HG03060 (cell line): ENCODE measurements at regions not wholly inside any gene's neighbourhood (a gene's known extent, or its start where the extent isn't known, plus 50 kb on each side); places are given as distances from the start of the nearest gene placed in this dataset.

Experiments
- ATAC-seq: cut with Tn5 transposase; IDR thresholded peaks from one replicate; pipeline ENCODE4 v1.9.1; 2021; ENCODE audit warnings: low read depth, moderate number of reproducible peaks; ENCODE audit not compliant: unreplicated experiment

GRCh38 chr13:79767126-79767525 lies 286.2 kb downstream of the NDFIP2 start:
- no peak for ATAC-seq

- no peak for ATAC-seq
These were observed 284.4 kb downstream of the NDFIP2 start for GRCh38 chr13:79765331-79765730.

- ATAC-seq, result no peak
These were observed 269.1 kb downstream of the NDFIP2 start for GRCh38 chr13:79749984-79750551.

DNA sequence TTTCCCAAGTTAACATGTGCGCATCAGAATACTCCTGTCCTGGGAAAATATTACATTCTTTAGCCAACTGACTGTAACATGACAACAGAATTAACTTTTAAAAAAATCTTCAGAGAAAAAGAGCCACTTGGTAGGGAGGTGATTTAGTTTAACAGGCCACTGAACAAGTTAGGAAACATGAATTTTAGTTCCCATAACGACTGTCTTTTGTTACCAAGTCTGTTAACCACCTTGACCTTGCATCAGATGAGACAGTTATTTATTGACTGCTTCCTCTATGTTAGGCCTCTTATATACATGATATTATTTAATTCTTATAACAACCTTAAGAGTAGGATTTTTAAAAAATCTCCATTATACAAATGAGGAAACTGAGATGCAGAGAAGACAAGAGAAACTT lies 268.6 kb downstream of the NDFIP2 start:
- ATAC-seq, result no peak

DNA sequence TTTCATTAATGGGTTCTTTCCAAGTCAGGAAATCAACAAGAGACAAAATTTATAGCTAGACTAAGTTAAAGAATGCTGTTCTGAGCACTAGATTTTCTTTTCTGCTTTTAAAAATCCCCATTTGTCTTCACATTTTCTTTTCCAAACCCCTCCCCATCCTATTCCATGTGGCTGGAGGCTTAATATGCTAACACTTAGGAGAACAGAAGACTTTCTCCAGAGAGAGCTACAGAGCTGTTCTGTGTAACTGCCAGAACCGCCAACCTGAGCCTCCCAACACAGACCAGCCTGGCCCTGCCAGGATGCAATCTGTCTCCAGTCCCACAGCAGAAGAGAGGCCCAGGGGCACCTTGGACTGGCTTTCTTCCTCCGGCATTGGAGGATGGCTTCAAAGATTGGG lies 264.1 kb downstream of the NDFIP2 start:
- ATAC-seq, result no peak

DNA sequence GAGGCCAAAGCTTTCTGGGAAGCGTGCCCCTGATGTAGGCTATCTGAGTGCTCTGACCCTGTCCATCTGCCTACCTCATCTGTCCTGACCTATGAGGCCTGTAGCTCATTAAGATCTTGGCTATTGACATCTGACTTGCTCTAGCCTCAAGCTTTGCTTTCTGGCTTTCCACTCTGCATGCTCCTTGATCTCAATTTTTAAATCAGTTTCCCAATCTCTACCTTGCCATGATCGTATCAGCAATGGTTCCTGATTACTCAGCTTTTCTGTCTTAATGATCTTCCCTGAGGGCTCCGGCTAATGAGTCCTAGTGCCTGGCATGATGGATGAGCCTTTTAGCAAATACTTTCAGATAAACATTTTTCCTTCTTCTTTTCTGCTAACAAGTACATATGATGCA lies 262.0 kb downstream of the NDFIP2 start:
- ATAC-seq, result no peak

GRCh38 chr13:79740991-79741390 lies 260.0 kb downstream of the NDFIP2 start:
- no peak for ATAC-seq

GRCh38 chr13:79736356-79736755 lies 255.4 kb downstream of the NDFIP2 start:
- ATAC-seq, result no peak

DNA sequence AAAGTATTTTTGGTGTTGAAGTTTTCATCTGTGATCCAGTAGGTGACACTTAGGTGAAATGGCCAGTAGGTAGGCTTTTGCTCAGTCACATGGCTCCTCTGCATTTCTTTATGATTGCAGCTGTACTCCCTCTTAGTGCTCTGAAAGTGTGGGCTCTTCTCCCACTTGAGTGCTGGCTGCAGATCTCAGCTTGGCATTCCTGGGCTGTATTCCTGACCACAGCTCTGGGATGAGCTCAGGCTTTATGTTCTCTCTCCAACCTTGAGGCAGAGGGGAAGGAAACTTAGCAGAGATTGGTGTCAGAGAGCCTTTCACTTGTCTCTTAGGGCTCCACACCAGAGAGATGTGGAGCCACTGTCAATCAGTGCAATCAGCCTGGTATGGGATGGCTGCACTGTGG lies 254.3 kb downstream of the NDFIP2 start:
- no peak for ATAC-seq

DNA sequence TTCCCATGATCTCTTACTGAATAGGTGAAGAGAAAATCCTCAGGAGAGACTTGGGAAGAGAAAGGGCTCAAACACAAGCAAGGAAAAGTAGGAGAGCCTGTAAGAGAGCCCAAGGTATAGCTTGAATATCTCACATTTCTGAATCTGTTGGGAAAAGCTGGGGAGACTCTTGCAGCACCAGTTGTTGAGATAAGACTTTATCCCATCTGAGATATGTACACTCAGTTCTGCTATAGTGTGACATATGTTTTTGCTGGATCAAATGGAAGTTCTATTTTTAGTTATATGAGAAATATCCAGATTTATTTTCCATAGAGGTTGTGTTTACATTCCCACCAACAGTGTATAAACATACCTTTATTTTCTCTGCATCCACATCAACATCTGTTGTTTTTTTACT lies 246.1 kb downstream of the NDFIP2 start:
- ATAC-seq, result no peak

- ATAC-seq, result no peak
These were observed 244.9 kb downstream of the NDFIP2 start for GRCh38 chr13:79725841-79726240.

DNA sequence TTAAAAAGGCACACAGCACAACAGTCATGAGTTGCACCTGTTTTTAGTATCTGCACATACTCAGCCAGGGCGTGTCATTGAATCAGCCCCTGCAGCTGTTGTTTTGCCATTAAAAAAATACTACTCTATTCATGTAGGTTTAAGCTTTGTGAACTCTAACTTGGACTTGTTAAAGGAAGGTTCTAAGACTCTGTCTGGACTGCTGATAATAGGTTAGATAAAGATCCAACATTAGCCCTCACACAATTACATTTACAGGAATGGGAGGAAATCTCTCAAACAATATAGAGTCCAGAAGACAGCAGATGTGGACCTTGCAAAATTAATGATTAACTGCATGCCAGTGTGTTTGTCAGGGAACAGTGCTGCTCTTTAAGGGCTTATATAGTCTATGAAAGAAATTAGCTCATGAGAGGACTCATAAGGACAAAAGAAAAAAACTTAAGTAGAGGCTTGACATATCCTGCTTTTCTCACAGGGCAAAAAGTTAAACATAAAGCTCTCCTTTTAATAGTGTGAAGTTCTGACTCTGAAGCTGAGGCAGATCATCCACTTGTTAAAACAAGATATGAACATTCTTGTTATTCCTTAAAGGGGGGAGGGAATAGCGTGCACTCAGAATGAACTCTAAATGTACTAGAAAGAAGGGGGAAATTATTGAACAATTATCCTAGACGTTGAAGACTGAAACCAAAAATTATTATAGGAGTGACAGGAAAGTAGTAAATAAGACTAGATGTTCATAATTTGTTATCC lies 243.6 kb downstream of the NDFIP2 start:
- no peak for ATAC-seq

- no peak for ATAC-seq
These were observed 242.6 kb downstream of the NDFIP2 start for GRCh38 chr13:79723519-79724024.

- ATAC-seq, result no peak
These were observed 242.0 kb downstream of the NDFIP2 start for GRCh38 chr13:79722885-79723445.

DNA sequence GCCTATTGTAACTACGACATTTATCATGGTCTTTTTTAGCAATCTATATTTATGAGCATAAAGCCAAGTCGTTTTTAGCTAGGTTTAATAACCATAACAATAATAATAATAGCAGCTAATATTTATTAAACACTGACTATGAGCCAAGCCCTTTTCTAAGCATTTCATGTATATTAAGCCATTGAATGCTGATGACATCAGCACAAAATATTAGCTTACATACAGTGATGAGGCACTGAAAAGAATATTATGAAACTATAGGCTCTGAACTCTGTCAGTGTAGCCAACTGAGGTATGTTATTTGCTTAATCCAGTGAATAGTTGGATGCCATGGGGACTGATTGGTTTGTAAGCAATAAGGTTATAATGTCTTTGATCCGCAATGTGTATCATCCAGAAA lies 235.2 kb downstream of the NDFIP2 start:
- no peak for ATAC-seq

GRCh38 chr13:79711631-79712030 lies 230.7 kb downstream of the NDFIP2 start:
- ATAC-seq, result no peak

GRCh38 chr13:79710376-79710775 lies 229.4 kb downstream of the NDFIP2 start:
- no peak for ATAC-seq

DNA sequence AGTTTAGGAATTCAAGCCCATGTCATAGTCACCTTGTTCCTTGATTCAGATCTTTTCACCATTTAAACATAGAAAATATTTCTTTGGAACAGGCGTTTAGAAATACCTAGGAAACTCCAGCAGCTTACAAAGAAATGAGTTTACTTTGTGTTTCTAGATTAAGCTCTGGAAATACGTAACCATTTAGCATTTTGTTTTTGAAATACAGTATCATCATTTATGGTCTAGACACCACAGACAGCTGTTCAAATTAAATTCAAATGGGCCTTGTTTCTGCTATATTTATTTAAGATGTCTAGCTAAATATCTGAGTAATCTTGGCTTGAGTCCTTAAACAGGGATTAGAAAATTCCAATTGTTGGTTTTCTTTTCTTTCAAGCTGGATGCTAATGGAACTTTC lies 228.5 kb downstream of the NDFIP2 start:
- no peak for ATAC-seq

- no peak for ATAC-seq
These were observed 222.8 kb downstream of the NDFIP2 start for GRCh38 chr13:79703772-79704171.

DNA sequence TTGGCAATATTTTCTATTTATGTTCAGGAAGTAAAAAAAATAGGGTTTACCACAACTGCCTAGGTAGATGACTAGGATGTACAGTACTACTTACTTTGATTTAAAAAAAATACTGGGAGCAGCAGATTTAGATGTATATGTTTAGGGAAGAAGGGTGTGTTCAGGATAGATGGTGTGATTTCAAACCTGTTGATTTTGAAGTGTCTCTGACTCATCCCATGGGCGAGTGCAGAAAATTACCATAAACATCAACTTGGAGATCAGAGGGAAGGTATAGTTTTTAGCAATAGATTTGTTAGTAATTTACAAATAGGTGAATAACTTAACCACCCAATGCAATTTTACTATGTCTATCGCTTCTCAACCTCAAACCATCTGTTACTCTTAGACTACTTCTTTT lies 214.8 kb downstream of the NDFIP2 start:
- no peak for ATAC-seq

- no peak for ATAC-seq
These were observed 211.9 kb downstream of the NDFIP2 start for GRCh38 chr13:79692846-79693245.

- ATAC-seq, result no peak
These were observed 210.9 kb downstream of the NDFIP2 start for GRCh38 chr13:79691826-79692225.
